GM23338 (cell line): ENCODE measurements at regions not wholly inside any gene's neighbourhood (a gene's known extent, or its start where the extent isn't known, plus 50 kb on each side); places are given as distances from the start of the nearest gene placed in this dataset.

Experiments
- CREB1 ChIP-seq: fragments of 250-450 bp; sonication (Bioruptor Pico); IDR thresholded peaks from 2 replicates; pipeline ENCODE4 v1.5.0; 2020; ENCODE audit warnings: low read depth, mild to moderate bottlenecking, moderate library complexity
- CTCF ChIP-seq, 2 experiments: fragments of 200-600 bp in 1 of 2; sonication (generic) in 1 of 2; conservative IDR thresholded peaks; 2 replicates each; pipeline versions ENCODE4 v1.5.1 to v1.6.1; 2016 to 2017; ENCODE audit warnings: antibody characterized with exemption in 2 of 2, low read depth in 2 of 2, mild to moderate bottlenecking in 2 of 2, moderate library complexity in 1 of 2
- ETS1 ChIP-seq: IDR thresholded peaks from 2 replicates; pipeline ENCODE4 v1.6.1; 2016; ENCODE audit warnings: antibody characterized with exemption
- EZH2 ChIP-seq: fragments of 200-600 bp; sonication (generic); IDR thresholded peaks from one replicate; pipeline ENCODE4 v1.8.0; 2017; ENCODE audit warnings: antibody characterized with exemption, mild to moderate bottlenecking, low read depth; ENCODE audit not compliant: unreplicated experiment
- EZH2phosphoT487 ChIP-seq: fragments of 200-600 bp; sonication (generic); IDR thresholded peaks from one replicate; pipeline ENCODE4 v1.8.1; 2018; ENCODE audit warnings: antibody characterized with exemption; ENCODE audit not compliant: unreplicated experiment
- JUNB ChIP-seq: IDR thresholded peaks from one replicate; pipeline ENCODE4 v1.6.1; 2016; ENCODE audit warnings: antibody characterized with exemption; ENCODE audit not compliant: unreplicated experiment
- POLR2AphosphoS5 ChIP-seq: IDR thresholded peaks from 2 replicates; pipeline ENCODE4 v1.6.1; 2016; ENCODE audit warnings: antibody characterized with exemption, low read depth
- REST ChIP-seq: IDR thresholded peaks from one replicate; pipeline ENCODE4 v1.6.1; 2018; ENCODE audit warnings: antibody characterized with exemption; ENCODE audit not compliant: unreplicated experiment
- STAT1 ChIP-seq: IDR thresholded peaks from one replicate; pipeline ENCODE4 v1.6.1; 2016; ENCODE audit warnings: antibody characterized with exemption; ENCODE audit not compliant: unreplicated experiment
- ZNF114 ChIP-seq: fragments of 250-450 bp; sonication (Bioruptor Pico); IDR thresholded peaks from 2 replicates; pipeline ENCODE4 v1.5.0; 2020; ENCODE audit warnings: mild to moderate bottlenecking, moderate library complexity
- ZNF331 ChIP-seq: fragments of 250-450 bp; sonication (Bioruptor Pico); IDR thresholded peaks from 2 replicates; pipeline ENCODE4 v1.5.0; 2020; ENCODE audit warnings: low read depth, mild to moderate bottlenecking, moderate library complexity
- ZNF462 ChIP-seq: fragments of 250-450 bp; sonication (Bioruptor Pico); IDR thresholded peaks from 2 replicates; pipeline ENCODE4 v1.5.0; 2020; ENCODE audit warnings: mild to moderate bottlenecking, moderate library complexity

GRCh38 chr11:130653838-130654636 is 205.6 kb downstream of the ADAMTS15 start:
- TF ChIP-seq CTCF (conservative IDR thresholded peaks at IDR 0.05; ENCODE audit: low read depth in 2 of 2) (no peak), EZH2 (no peak), POLR2AphosphoS5 (no peak), CREB1 (CRISPR knock-in tag) (no peak), EZH2phosphoT487 (no peak), ETS1 (no peak), JUNB (no peak), STAT1 (no peak), ZNF462 (CRISPR knock-in tag) (no peak), REST (no peak), ZNF114 (no peak), ZNF331 (CRISPR knock-in tag) (no peak)
